ENCODE measurements at regions not wholly inside any gene's neighbourhood (a gene's known extent, or its start where the extent isn't known, plus 50 kb on each side); places are given as distances from the start of the nearest gene placed in this dataset.
"Not testable (repeated sequence)": the region's sequence is repeated elsewhere in the genome, so short reads cannot be mapped to it uniquely, and the experiment has no call there.

DNA sequence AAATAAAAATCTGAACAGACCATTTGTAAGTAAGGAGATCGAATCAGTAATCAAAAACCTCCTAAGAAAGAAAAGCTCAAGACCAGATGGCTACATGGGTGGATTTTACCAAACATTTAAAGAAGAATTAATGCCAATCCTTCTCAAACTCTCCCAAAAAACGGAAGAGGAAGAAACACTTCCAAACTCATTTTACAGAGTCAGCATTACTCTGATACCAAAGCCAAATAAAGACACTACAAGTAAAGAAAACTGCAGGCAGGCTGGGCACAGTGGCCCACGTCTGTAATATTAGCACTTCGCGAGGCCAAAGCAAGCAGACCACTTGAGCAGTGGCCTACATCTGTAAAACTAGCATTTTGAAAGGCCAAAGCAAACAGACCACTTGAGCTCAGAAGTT is 159.8 kb downstream of the DPY19L2 start:
- no peak for DNase-seq (ENCODE audit: low spot score)

DNA sequence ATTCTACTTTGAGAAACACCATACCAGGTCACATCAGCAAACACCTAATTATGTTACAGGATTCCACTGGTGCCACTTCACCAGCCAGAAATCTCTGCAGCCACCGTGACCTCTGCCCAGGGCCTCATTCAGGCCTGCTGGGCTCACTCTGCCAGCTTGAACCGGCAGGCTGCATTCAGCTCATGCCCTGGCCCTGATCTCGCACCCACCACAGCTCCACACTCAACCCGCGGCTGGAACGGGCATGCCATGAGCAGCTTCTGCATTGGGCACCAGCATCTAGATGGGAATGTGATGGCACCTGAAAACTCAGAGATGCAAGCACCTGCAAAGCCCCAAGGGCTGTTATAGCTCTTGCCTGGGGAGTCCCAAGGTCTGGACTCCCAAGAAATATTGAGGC is 168.7 kb downstream of the DPY19L2 start:
- no peak for DNase-seq (ENCODE audit: low spot score)

DNA sequence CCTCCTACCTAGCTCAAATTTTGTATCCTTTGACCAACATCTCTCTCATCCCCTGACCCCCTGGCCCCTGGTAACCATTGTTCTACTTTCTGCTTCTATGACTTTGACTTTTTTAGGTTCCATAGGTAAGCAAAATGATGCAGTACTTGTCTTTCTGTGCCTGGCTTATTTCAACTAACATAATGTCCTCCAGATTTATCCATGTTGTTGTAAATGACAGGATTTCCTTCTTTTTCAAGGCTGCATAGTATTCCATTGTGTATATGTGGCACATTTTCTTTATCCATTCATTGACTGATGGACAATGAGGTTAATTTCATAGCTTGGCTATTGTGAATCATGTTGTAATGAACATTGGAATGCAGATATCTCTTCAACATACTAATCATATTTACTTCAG is 170.1 kb downstream of the DPY19L2 start:
- no peak for DNase-seq (ENCODE audit: low spot score)

DNA sequence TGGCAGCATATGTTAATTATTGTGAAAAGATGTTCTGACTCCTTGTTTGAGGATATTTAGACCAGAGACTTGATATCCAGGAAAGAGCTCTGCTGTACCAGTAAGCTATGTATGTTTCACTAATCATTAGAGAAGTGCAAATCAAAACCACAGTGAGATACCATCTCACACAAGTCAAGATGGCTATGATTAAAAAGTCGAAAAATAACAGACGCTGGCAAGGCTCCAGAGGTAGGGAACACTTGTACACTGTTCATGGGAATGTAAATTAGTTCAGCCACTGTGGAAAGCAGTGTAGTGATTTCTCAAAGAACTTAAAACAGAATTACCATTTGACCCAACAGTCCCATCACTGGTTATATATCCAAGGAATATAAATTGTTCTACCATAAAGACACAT is 171.6 kb downstream of the DPY19L2 start:
- DNase-seq (ENCODE audit: low spot score): no peak

DNA sequence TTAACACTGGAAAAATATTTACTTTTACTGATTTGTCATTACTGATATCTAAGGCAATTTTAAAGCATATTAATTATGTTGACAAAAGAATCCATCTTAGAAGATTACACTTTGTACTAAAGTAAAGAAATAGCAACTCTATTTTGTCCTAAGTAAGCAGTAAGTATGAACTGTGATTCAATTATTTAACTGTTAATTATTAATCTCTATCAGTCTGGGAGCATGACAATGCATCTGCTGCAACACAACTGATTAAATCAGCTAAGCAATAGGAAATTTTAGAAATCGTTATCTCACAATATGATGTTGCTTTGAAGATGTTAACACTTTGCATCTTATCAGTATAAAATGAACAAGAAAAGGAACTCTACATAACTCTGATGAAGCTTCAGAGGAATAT is 172.3 kb downstream of the DPY19L2 start:
- DNase-seq (ENCODE audit: low spot score): no peak

DNA sequence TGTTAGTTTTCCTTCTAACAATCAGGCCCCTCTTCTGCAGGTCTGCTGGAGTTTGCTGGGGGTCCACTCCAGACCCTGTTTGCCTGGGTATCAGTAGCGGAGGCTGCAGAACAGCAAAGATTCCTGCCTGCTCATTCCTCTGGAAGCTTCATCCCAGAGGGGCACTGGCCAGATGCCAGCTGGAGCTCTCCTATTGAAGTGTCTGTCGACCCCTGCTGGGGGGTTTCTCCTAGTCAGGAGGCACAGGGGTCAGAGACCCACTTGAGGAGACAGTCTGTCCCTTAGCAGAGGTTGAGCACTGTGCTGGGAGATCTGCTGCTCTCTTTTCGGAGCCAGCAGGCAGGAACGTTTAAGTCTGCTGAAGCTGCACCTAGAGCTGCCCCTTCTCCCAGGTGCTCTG is 174.9 kb downstream of the DPY19L2 start:
- DNase-seq (ENCODE audit: low spot score): not testable (repeated sequence)

DNA sequence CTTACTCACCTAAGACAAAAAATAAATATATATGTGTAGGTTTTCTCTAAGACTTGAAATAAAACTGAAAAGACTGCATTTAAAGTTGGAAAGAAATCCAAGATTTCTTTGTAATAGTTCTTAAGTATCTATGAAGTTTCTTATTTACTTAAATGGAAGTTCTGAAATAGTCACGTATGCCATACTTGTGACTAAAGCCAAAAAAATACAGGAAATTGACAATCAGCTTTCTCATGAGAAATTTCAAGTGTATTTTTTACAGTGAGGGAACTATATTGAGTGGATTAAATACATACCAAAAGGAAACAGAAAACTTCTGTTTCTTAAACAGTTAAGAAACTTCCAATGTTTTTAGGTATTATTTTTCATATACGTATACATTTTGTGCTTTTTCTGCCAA is 188.1 kb downstream of the DPY19L2 start:
- no peak for DNase-seq (ENCODE audit: low spot score)

DNA sequence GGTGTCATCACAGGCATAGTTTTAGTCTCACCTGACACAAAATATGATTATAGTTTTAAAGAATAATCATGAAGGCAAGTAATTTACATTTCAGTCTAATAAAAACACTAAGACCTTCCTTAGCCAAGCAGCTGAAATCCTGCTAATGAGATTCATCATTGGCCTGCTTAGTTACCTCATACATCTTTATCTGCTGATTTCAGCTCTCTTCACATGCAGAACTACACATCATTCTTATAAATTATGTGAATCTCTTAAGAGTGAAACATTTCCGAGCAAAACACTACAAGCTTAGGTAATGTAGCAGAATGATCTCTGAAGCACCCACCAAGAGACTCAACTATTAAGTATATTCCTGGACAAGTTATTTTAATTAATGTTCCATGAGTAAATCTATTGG is 198.1 kb downstream of the DPY19L2 start:
- DNase-seq (ENCODE audit: low spot score): no peak

DNA sequence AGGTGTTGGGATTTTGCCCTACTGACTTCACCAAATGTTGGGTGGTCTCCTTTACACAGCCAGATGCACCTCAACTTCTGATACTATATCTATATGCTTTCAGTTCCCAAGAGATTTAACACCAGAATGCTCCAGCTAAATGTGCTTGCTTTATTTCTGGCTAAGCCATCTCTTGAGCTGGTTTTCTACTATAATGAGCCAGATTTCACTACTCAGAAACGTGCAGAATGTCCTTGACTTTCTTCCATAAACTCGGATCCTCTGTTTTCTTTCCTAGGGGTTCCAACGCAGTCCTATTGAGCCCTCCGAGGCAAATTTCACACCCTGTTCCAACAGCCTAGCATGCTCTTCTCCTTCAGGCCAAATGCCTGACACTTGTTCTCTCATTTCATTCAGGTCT is 200.3 kb downstream of the DPY19L2 start:
- DNase-seq (ENCODE audit: low spot score): no peak

DNA sequence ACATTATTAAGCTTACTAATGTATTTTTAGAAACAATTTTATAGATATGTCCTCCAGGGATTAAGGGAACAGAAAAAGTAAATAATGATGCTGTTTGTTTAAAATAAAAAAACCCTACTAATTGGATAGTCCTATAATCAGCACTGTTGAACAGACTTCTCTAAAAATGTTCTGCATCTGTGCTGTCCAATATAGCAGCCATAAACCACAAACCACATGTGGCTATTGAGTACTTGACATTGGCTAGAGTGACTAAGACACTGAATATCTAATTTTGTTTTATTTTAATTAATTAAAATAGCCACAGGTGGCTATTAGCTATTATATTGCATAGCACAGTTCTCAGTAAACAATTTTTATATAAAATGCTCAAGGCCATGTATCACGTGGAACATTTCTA is 210.4 kb downstream of the DPY19L2 start:
- DNase-seq (ENCODE audit: low spot score): no peak

DNA sequence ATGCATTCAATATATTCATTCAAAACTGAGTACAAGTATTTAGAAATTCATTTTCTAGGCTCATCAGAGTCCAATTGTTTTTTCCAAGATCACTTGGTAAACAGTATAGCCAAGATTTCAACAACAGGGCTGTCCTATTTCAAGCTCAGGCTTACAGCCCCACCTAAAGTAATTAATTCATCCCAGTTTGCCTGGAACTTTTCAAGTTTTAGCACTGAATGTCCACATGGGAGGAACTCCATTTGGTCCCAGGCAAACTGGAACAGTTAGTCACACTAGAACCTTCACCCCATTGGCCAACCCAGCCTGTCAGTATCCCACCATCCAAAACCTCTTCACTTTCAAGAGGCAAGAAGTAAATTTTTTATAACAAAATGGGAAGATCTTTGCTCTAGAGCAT is 210.9 kb downstream of the DPY19L2 start:
- DNase-seq (ENCODE audit: low spot score): no peak

DNA sequence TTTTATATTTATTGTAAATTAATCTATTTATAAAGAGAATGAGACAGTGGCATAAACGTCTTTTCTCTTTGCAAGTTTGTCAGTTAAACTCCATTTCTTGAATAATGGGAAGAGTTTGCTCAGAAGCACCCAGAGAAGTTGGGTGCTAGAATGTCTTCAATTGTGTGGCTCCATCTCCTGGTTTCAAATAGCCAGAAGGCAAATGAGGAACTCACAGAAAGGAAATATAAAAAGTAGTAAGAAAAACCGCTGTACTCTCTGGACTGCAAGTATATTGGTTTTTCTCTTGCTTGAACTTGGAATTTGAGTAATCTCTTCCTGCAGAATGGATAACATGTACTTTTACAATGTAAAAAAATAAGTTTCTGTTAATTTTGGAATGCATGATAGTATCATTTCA is 217.5 kb downstream of the DPY19L2 start:
- no peak for DNase-seq (ENCODE audit: low spot score)

DNA sequence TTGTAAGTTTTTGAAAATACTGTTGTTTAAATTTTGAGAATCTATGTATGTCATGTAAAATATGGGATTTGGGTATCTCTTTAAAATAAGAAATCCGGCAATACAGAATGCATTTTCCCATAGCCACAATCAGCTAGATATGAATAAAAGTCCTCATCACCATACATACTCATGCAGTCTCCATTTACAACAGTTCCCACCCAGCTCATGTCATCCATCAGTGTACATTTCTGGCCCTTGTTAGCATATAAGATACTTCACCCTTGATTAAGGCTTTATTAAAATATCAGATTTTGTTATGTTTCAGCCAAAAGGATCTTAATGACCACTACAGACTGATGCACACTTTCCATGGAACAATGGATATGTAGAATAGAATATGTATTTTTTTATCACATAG is 218.0 kb downstream of the DPY19L2 start:
- DNase-seq (ENCODE audit: low spot score): no peak

DNA sequence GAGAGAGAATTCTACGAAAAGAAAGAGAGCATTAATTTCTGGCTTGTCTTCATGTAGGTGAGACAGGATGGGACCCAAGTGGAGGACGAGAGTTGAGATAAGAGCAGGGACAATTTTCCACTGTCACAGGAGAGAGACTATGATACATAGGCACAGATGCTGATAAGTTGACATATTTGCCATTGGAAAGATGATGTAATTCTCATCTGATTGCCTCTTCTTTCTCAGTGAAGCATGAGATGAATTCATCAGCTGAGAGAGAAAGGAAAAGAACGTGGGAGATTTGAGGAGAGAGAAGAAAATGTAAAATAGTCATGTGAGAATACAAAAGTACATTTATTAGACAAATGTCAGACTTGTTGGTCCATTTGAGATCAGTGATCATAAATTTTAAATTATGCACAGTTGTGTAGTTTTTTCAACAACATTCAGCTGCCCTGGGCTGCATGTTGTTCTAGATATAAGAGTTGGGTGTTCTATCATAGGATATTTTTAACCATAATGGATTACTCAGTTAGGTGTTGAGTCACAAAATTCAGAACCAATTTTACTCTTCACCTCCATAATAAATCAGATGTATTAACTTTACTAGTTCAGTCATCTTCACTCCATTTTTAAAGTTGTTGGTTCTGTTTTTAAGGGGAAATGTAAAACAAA is 222.9 kb downstream of the DPY19L2 start:
- DNase-seq (ENCODE audit: low spot score): no peak

DNA sequence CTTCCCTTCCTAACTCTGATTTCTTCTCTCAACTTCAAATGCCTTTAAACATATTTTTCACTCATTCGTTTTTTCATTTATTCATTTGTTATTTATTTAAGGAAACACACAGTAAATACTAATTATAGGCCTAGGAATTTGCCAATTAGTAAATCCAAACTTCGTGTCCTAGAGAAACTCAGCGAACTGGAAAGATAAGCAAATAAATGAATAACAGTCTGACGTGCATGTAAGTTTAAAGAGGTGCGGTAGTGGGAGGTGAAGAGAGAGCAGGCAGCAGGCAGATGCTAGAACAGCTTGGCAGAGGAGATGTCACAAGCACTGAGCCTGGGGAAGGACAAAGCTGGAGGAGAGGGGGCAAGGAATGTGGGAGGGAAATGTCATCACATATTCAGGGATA is 228.2 kb downstream of the DPY19L2 start:
- no peak for DNase-seq (ENCODE audit: low spot score)

DNA sequence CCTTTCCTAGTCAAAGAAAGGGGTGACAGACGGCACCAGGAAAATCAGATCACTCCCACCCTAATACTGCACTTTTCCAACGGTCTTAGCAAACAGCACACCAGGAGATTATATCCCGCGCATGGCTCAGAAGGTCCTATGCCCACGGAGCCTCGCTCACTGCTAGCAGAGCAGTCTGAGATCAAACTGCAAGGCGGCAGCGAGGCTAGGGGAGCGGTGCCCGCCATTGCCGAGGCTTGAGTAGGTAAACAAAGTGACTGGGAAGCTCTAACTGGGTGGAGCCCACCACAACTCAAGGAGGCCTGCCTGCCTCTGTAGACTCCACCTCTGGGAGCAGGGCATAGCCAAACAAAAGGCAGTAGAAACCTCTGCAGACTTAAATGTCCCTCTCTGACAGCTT is 233.9 kb downstream of the DPY19L2 start:
- not testable (repeated sequence) for DNase-seq (ENCODE audit: low spot score)

DNA sequence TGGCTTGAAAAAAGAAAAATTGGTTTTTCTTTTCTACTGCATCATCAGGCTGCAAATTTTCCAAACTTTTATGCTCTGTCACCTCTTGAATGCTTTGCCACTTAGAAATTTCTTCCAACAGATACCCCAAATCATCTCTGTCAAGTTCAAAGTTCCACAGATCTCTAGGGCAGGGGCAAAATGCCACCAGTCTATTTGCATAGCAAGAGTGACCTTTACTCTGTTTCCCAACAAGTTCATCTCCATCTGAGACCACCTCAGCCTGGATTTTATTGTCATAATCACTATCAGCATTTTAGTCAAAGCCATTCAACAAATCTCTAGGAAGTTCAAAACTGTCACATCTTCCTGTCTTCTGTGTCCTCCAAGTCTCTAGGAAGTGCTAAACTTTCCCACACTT is 240.3 kb downstream of the DPY19L2 start:
- DNase-seq (ENCODE audit: low spot score): not testable (repeated sequence)

DNA sequence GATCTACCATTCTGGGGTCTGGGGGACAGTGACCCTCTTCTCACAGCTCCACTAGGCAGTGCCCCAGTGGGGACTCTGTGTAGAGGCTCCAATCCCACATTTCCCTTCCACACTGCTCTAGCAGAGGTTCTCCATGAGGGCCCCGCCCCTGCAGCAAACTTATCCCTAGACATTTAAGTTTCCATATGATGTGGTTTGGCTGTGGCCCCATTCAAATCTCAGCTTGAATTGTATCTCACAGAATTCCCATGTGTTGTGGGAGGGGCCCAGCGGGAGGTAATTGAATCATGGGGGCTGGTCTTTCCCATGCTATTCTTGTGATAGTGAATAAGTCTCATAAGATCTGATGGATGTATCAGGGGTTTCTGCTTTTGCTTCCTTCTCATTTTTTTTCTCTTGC is 241.3 kb downstream of the DPY19L2 start:
- not testable (repeated sequence) for DNase-seq (ENCODE audit: low spot score)

DNA sequence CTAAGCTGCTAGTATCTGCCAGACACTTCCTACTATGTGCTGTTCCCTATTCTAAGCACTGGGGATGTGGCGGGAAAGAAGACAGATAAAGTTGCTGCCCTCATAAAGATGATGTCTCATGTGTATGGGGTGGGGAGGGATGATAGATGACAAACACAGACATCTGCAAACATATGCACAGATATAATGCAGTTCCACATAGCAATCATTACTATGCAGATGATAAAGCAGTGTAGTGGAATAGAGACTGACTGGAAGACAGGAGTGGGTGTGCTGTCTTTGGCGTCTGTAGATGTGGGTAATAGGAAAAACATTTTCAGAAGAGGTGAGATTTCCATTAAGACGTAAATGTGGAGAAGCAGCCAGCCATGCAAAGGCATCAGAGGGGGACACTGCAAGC is 243.6 kb downstream of the DPY19L2 start:
- DNase-seq (ENCODE audit: low spot score): no peak

DNA sequence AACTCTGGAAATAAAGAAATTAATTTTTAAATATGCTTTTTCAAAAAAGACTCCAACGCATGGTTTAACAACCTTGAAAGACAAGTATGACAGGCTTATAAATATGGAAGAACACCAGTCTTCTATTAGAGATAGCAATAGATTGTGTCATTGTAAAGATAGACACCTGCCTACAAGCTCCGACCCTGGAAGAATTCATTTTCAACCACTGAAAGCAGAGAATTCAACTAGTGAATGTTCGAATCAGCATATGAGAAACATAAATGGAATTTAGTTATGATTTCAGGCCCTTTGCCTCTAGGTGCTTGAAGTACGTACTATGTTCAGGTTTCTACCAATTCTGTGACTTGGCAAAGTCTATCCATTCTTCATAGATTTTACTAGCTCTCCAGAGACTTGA is 244.5 kb downstream of the DPY19L2 start:
- no peak for DNase-seq (ENCODE audit: low spot score)

DNA sequence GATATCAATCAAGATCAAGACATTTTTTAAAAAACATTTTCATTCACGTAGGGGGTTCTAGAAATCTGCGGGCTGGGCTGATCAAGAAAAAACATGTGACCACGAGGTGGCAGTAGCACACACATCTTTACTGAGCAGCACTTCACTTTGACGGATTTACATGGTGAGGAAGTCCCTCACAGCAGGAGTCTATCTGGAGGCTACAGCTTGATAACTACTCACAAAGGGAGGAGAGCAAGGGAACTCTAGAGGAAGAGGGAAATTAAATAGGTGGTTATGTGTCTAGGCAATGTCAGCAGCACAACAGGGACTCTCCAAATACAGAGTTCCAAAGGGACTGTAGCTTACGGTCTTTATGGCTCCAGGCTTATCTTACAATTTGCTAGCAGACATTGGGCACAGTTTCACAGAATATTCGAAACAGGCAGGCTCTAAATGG is 248.1 kb downstream of the DPY19L2 start:
- peak; percentile 45 for DNase-seq (ENCODE audit: low spot score)

DNA sequence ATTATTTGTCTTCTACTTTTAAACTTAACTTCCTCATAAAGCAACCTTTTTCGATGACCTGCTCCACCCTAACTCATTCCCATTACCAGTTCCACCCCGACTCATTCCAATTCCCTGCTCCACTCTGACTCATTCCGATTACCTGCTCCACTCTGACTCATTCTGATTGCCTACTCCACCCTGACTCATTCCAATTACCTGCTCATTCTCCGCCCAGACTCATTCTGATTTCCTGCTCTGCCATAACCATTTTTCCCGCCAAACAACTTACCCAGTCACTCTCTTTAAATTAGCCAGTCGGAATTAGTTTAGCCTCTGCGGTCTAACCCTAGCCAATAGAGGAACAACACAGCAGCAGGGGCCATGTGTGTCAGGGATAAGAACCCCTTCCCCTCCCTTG is 249.1 kb downstream of the DPY19L2 start:
- no peak for DNase-seq (ENCODE audit: low spot score)

DNA sequence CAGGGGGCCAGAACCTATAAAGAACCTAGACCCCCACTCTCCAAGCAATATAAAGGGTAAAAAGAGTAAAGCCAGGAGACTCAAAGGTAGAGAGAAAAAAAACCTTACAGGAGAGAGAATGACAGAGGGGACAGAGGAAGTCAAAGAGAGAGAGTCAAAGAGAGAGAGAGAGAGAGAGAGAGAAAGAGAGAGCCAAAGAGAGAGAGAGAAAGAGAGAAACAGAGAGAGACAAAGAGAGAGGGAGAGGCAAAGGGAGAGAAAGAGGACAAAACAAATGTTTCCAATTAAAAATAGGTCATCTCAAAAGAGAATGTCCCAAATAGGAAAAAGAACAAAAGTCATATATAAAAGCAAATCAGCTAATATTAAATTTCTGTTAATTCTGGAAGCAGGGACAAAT is 251.5 kb downstream of the DPY19L2 start:
- no peak for DNase-seq (ENCODE audit: low spot score)

DNA sequence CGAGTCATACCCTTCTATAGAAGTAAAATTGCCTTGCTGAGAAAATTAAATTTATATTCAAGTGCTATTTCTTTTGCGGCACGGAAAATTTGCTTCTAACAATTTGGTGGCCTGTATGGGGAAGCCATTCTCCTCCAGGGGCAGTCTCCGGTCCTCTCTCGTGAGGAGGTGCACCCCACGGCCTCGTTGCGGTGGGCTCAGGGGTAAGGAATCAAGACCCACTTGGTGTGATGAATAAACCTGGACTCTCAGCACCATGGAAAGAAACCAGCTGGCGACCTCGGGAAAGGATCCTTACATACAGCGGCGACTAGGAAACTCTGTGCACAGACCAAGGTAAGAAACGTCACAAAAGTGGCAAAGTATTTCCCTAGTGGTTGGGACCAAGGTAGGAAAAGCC is 252.9 kb downstream of the DPY19L2 start:
- DNase-seq (ENCODE audit: low spot score): no peak

DNA sequence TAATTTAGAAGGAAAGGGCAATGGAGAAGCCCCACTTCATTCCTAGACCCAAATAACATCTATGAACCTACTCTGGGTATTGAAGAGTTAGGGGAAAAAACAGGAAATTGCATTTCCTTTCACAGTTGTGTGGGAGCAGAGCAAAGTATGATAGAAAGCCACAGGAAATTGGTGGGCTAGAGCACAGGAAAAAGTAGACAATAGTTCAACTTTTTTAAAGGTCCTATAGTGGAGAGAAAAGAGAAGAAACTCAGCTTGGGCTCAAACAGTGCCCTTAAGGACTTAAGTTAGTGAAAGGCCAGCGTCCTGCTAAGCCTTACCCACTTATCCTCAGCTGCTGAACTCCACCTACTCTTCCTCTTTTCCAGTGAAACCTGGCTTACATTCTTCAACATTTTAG is 258.1 kb downstream of the DPY19L2 start:
- DNase-seq (ENCODE audit: low spot score): no peak
